NCI-H146 treated with DMSO at 0.1 percent for 48 hours (cell line): ENCODE measurements at regions not wholly inside any gene's neighbourhood (a gene's known extent, or its start where the extent isn't known, plus 50 kb on each side); places are given as distances from the start of the nearest gene placed in this dataset.
"Not testable (repeated sequence)": the region's sequence is repeated elsewhere in the genome, so short reads cannot be mapped to it uniquely, and the experiment has no call there.

Source experiments
- DNase-seq: peaks from one replicate; lab custom pipeline; 2025; ENCODE audit not compliant: unreplicated experiment; lab: John Stamatoyannopoulos, UW

DNA sequence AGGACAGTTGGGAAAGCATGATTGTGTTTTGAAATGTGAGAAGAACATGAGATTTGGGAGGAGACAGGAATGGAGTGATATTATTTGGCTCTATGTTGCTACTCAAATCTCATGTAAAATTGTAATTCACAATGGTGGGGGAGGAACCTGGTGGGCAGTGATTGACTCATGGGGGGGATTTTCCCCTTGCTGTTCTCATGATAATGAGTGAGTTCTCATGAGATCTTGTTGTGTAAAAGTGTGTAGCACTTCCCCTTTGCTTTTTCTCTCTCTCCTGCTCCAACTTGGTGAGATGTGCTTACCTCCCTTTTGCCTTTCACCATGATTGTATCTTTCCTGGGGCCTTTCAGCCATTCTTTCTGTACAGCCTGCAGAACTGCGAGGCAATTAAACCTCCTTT, 1261.0 kb upstream of the ATXN8OS start:
- DNase-seq, result no peak

DNA sequence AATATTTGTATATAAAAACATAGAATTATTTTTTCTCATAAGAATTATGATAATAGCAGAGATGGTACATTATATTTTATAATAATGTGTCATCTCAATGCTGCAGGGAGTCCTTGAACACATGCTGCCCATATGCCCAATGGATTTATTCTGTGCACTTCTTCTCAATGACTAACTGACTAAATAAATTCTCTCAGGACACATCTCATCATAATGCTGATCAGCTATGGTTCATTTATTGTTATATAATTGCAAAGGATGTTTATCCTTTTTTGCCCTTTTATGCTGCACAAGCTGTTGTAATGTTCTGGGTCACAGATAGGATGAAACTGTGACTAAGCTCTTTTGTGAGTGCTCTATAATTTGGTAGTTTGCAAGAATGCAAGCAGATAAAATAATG, 1273.3 kb upstream of the ATXN8OS start:
- no peak for DNase-seq

DNA sequence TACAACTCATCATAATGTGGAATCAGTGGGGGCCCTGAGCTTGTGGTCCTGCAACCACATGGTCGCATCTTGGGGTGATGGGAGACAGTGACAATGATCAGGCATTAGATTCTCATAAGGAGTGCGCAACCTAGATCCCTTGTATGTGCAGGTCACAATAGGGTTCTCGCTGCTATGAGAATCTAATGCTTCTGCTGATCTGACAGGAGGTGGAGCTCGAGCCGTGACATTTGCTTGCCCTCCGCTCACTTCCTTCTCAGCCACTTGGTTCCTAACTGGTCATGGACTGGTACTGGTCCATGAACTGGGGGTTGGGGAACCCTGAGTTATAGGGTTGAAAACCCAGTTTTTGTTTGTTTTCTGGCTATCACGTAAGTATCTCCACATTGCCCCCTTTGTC, 1290.9 kb upstream of the ATXN8OS start:
- DNase-seq, result no peak

DNA sequence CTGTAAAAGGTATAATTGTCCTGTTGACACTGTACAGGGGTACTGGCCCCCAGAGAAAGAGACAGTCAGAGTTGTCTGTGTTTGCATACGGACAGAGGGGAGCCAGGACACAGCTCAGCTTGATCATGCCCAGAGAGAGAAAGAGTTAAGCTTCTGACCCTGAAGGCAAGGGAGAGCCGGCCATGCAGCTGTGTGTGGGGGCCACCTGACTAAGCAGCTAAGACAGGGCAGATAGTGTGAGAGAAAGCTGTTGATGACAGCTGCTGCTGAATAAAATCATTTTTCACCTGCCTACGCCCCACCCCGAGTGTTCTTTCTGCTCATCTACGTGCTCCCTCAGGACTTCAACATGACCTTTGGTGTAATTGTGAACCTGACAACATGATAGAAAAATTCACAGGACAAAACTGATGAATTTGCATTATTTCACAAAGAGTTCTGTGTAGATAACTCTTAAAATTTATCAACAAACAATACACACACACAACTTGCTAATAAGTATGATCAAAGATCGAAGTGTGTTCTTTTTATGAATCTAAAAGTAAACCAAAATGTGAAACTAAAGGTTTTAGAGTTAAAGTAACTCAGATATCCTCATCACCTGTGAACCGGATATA, 1294.3 kb upstream of the ATXN8OS start:
- no peak for DNase-seq

DNA sequence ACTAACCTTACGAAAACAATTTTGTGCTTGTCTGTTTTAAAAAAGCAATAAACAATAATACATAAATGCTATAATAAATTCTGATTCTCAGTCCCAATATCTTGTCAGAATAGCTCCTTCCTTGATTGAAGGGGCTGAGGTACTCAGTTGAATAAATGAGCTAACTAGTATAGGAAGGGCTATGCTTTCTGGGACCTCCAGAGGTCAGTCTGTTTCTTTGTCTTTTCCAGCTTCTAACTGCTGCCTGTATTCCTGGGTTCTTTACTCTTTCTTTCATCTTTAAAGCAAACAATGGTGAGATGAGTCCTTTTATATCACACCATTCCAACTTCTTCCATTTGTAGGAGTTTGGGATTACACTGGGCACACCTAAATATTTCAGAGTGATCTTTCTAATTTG, 1297.0 kb upstream of the ATXN8OS start:
- peak; percentile 36 for DNase-seq

DNA sequence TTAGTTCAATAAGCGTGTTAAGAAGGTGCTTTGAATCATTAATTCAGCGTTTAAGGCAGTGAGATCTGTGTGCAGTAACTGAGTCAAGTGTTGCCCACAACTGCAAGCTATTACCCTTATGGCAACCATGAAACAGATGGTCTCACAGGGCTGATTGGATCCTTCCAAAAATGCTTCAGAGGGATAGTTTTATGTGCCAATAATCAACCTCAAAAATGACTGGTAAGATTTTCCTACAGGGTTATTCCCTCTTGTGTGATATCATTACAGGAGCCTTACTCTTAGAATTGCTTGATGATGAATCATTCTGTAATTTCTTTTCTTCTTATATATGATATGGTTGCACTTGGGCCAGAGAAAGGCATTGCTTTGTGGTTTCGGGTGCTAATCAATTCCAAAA, 1299.2 kb upstream of the ATXN8OS start:
- DNase-seq, result no peak

DNA sequence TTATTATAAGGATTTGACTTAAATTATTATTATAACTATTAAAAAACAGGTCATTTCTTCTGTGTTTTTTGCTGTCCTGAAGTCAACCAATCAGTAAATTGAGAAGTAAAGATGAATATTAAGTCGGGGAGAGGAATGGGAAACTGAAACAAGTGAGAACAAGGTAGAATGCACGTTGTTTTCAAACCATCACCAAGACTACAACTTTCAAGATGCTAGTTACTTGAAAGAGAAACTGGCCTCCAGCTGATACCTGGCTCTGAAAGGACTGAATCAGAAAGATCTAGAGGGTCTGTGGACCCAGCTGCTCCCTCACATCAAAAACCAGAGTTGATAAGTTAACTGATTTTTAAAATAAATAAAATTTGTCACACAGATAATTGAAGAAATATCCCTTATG, 1301.5 kb upstream of the ATXN8OS start:
- DNase-seq, result no peak

DNA sequence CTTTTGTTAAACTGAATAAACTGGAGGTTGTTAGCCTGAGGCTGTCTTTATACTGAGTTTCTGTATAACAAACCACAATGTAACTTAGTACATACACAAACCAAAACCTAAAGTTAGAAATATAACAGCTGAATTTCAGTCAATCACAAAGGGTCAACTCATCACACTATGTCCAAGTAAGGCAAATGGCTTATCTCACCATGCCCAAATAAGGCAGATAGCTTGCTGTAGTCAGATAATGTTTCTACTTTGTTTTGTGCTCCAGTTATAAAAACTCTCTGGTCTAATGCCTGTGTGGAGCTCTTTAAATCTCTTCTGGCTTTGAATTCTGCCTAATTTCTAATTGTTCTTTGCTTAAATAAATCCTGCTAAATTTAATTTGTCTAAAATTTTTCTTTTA, 1323.4 kb upstream of the ATXN8OS start:
- no peak for DNase-seq

DNA sequence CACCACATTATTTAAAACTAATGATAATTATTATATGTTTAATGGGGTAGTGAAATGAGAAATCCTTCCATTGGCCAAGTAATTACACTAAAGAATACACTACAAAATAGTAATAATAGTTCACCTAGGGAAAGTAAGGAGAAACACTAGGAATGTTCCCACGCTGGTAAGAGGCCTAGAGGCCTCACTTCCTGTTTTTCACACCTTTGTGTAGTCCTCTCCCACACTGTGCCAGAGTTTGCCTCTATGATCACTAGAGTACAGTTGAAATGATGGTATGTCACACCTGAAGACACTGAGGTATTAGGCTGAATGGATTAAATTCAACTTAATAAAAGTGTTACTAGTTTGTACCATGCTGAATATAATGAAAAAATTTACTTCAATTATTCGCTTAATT, 1348.0 kb upstream of the ATXN8OS start:
- no peak for DNase-seq

DNA sequence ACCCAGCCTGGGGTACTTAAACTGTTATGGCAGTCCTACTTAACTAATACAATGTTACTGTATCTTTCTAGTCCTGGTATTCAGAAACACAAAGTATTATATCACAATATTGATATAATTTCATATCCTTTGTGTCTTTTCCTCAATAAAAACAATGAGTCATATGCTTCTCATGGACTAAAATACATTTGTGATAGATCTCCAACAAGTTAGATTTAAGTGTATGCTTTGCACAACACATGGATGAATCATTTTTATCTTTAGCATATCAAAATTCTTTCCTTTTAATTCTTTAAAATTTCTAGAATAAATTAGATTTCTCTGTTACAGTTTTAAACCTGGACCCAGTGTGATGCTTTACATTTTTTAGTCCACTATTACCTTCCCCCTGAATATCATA, 1357.8 kb upstream of the ATXN8OS start:
- DNase-seq, result no peak

DNA sequence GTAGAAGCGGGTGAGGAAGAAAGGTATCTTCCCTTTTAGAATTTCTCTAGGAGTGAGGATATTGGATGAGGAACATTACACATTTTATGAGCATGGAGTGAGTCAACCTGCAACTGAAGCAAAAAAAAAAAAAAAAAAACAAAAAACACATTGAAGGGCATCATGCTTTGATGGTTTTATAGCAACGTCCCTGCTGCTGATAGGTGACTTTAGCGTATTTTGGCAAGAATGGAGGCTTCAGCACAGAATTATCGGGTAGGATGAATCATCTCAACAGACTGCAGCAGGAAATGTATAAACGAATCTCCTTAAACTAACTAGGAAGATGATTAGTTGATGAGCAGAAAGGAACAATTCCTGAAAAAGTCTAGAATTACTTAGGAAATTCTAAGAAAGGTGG, 1359.6 kb upstream of the ATXN8OS start:
- DNase-seq, result no peak

DNA sequence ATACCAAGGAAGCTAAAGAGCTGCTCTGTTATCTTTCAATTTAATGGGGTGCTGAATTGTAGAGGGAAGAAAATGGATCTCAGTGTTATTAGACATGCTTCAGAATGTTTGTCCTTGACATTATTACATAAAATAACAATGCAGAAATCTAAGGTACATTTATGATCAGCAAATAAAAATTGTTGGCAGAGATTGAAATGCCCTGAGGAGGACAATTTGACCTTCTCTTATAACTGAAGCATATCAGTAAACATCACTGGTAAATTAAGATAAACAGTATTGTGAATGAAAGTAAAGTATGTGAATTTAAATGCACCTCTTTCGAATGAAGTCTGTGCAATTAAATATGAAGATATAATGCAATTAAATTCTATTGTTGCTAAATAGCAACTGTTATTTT, 1362.1 kb upstream of the ATXN8OS start:
- DNase-seq, result peak; percentile 46

DNA sequence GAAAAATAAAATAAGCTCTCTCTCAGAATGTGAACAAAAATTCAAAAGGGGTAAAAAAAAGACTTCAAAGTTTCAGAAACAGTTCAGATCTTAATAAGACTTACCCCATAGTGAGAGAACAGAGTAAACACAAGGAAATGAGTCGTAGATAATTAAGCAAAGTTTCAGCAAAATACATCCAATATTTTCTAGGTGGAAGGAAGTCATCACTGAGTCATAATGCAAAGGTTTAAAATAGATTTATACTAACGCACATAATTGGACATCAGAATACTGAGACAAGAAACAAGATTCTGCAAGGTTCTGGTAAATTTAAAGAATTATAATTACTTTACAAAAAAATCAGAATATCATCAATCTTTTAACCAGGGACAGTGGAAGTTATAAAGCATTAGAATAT, 1370.7 kb upstream of the ATXN8OS start:
- DNase-seq, result no peak

DNA sequence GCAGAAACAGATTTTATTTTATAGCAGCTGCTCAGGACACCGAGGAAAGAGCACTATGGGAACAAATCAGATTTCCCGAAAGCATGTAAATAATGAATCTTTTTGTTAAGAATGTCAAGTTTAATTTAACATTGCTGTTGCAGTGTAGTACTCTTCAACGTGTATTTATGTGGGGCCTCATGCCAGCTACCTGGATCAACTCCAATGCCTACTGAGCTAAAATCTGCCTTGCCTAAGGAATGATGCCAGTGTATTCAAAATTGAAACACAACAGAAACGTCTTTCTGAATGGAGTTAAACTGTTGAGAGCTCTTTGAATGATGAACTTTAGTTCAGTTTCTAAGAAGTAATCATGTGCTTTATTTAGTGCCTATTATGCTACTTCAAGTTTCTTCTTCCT, 1379.8 kb upstream of the ATXN8OS start:
- no peak for DNase-seq

DNA sequence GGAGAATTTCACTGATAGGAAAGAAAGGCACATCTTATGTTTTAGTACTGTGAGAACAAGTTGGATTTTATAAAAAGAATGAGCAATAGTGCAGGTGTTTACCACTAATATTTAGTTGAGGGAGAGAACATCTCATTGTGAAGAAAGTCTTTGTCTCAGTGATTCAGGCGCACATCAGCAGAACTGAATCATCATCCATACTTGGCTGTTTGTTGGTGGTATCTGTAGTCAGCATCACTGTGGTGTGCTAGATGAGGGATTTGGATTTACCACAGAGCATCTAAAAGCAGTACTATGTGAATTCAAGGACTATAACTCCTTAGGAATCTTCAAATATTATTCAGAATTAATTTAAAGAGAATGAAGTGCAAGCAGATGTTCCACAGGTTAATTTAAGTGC, 1380.5 kb upstream of the ATXN8OS start:
- DNase-seq, result no peak

DNA sequence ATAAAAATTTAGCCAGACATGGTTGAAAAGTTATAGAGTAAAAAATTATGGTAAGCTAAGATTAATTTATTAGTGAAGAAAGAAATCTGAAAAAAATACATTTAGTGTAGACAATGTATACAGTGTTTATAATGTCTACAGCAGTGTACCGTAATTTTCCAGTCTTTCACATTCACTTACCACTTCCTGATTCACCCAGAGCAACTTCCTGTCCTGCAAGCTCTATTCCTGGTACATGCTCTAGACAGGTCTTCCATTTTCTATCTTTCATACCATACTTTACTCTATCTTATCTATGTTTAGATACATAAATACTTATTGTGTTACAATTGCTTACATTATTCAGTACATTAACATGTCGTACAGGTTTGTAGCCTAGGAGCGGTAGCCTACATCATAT, 1387.8 kb upstream of the ATXN8OS start:
- no peak for DNase-seq

DNA sequence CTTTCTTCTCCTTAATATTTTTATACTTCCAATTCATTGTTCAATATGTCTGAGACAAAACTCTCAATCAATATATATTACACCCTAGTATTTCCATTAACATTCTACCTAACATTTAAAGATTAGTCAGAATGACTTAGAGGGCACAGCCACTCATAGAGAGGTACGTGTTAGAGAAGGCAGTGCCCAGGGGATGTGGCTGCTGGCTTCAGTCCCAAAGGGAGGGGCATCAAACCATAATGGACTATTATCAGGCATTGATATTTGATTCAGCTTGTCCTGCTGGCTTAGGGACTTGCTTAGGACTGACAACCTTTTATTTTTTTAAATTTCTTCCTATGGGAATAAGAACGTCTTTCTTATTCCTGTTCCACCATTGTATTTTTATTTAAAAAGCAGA, 1392.0 kb upstream of the ATXN8OS start:
- DNase-seq, result no peak

DNA sequence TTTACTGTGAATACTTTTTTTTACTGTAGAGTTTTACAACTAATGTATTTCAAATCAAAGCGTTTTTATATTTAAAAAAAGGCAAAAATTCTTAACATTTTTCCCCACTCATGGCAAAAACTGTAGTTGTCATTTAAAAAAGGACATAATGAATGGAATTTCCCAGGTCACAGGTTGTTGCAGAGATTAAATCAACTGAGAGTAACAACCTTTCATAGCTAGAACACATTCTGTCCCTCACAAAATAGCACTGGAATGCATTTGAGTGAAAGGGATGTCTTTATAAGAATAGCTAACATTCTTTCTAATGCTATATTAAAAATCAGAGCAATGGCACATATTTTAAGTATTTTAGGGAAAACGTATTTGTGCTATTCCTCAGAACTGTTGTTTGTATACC, 1393.3 kb upstream of the ATXN8OS start:
- DNase-seq, result no peak

DNA sequence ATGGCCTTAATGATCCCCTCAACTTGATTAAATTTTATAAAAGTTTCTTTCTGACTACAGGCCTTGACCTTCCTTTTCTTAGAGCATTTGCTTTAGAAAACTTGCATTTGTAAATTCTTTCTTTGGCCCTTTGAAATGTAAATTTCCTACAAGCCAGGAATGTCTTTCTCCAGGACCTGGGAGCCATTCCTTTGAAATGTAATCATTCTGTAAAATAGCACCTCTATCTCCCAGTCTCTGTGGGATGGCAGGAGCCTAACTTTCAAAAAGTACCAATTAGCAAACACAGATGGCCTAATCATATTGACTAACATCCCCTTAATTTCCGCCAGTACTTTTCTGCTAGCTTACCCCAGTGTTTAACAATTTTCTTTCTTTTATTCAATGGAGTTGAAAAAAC, 1394.2 kb upstream of the ATXN8OS start:
- no peak for DNase-seq

DNA sequence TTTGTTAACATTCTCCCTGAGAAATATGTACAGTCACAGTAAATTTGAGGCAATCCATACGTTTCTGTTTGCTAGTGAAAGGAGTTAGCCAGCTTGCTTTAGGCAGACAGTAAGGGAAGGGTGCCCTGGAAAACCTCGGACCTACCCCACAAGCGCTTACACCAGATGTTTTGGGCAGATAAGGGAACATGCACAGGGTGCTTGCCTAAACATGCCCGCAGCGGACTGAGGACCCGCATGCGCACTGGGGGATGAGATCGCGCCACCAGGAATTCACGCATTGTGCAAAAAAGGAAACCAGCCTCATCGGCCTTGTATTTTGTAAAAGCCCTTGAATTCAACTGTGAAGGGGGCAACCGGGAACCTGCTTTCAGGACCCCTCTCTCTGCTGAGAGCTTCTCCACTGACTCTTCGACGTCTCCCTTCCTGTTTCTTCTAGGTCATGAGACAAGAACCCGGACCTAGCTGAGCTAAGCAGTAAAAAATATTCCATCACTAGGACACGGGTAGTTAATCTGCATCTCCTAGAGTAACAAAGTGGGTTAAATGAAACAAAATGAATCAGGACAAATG, 1399.2 kb upstream of the ATXN8OS start:
- DNase-seq, result no peak

DNA sequence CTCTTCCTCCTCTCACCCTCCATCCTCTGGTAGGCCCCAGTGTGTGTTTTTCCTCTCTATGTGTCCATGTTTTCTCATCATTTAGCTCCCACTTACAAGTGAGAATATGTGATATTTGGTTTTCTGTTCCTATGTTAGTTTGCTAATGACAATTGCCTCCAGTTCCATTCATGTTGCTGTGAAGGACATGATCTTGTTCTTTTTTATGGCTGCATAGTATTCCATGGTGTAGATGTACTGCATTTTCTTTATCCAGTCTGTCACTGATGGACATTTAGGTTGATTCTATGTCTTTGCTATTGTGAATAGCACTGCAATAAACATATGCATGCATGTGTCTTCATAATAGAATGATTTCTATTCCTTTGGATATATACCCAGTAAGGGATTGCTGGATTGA, 1401.6 kb upstream of the ATXN8OS start:
- DNase-seq, result not testable (repeated sequence)

DNA sequence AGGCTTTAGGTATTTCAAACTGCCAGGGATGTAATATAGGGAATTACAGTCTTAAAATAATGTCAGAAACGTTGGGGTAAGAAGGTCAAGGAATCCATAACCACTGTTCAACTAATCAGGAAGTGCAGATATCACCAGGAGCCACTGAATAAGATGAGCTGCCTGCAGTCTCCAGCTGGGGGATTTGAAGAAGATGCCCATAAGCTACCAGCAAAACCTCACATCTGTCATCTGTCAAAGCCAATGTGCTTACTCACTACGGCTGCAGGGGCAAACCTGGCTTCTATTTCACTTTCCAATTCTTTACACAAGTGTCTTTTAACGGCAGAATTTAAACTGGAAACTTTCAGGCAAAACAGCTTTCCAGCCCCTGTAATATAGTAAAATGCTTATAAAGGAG, 1410.1 kb upstream of the ATXN8OS start:
- no peak for DNase-seq

DNA sequence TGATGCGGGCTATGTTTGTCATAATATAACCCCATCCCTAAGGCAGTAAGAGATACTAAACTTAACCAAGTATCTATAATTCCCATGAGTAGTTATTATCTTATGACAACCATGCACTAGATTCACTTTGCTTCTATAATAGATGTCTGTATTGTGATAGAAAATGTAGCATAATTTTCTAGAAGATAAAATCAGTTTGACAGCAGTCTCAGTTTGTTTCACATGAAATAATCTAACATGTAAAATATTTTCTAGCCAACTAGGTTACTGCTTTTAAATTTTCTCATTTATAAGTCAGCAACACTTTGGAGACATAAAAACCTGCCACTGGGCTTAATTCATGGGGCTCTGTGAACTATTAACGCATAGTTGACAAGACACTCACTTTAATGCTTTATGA, 1410.7 kb upstream of the ATXN8OS start:
- no peak for DNase-seq
